ENCODE measurements at regions not wholly inside any gene's neighbourhood (a gene's known extent, or its start where the extent isn't known, plus 50 kb on each side); places are given as distances from the start of the nearest gene placed in this dataset.
"Not testable (repeated sequence)": the region's sequence is repeated elsewhere in the genome, so short reads cannot be mapped to it uniquely, and the experiment has no call there.

GRCh38 chr3:103227651-103228050, 792.8 kb downstream of the ZPLD1 start:
- H3K27me3 ChIP-seq (ENCODE audit: insufficient read depth, low read length, poor library complexity): no peaks in the 10 kb centered on the region
- H3K4me2 ChIP-seq (ENCODE audit: insufficient read depth, low read length): no peak overlapping the region
- ATAC-seq (ENCODE audit: insufficient read depth, low read depth) (no peak), DNase-seq (no peak)
- H3K36me3 ChIP-seq (ENCODE audit: insufficient read depth, low read length): no peaks in the 10 kb centered on the region
- H3K9ac ChIP-seq (ENCODE audit: low read depth, low read length): no peak overlapping the region
- TF ChIP-seq CTCF (IDR thresholded peaks at IDR 0.05; ENCODE audit: borderline replicate concordance, extremely low read depth, low read length, poor library complexity, severe bottlenecking): no peak
- no peak for TF ChIP-seq EZH2 (IDR thresholded peaks at IDR 0.05; ENCODE audit: borderline replicate concordance, low read depth, low read length, severe bottlenecking)
- H3K9me3 ChIP-seq (ENCODE audit: insufficient read depth, low read length, severe bottlenecking): no peaks in the 10 kb centered on the region
- H3K79me2 ChIP-seq (ENCODE audit: insufficient read depth, low read length): no peaks in the 10 kb centered on the region
- H4K20me1 ChIP-seq (ENCODE audit: insufficient read depth, low read length): no peaks in the 10 kb centered on the region
- H3K27ac ChIP-seq (ENCODE audit: low read length): no peak overlapping the region
- H3K4me1 ChIP-seq (ENCODE audit: insufficient read depth, low read length): no peaks in the 10 kb centered on the region
- no peak overlapping the region for H2AFZ ChIP-seq (ENCODE audit: low read depth, low read length)
- H3K4me3 ChIP-seq (ENCODE audit: low read depth in 1 of 2, low read length in 2 of 2): no peak overlapping the region

- Histone ChIP-seq H3K9ac (ENCODE audit: low read depth, low read length) (no peak overlapping the region), H3K9me3 (ENCODE audit: insufficient read depth, low read length, severe bottlenecking) (no peaks in the 10 kb centered on the region), H3K27me3 (ENCODE audit: insufficient read depth, low read length, poor library complexity) (no peaks in the 10 kb centered on the region), H3K4me2 (ENCODE audit: insufficient read depth, low read length) (no peak overlapping the region), H3K4me1 (ENCODE audit: insufficient read depth, low read length) (no peaks in the 10 kb centered on the region), H3K79me2 (ENCODE audit: insufficient read depth, low read length) (no peaks in the 10 kb centered on the region), H2AFZ (ENCODE audit: low read depth, low read length) (no peak overlapping the region), H4K20me1 (ENCODE audit: insufficient read depth, low read length) (no peaks in the 10 kb centered on the region), H3K27ac (ENCODE audit: low read length) (no peak overlapping the region), H3K4me3 (ENCODE audit: low read depth in 1 of 2, low read length in 2 of 2) (no peak overlapping the region), H3K36me3 (ENCODE audit: insufficient read depth, low read length) (no peaks in the 10 kb centered on the region)
- DNase-seq (no peak), ATAC-seq (ENCODE audit: insufficient read depth, low read depth) (no peak)
- TF ChIP-seq CTCF (IDR thresholded peaks at IDR 0.05; ENCODE audit: borderline replicate concordance, extremely low read depth, low read length, poor library complexity, severe bottlenecking) (no peak), EZH2 (IDR thresholded peaks at IDR 0.05; ENCODE audit: borderline replicate concordance, low read depth, low read length, severe bottlenecking) (no peak)
Observed at GRCh38 chr3:103247459-103247858, 812.6 kb downstream of the ZPLD1 start.

- not testable (repeated sequence) for H3K4me1 ChIP-seq (ENCODE audit: insufficient read depth, low read length)
Observed at GRCh38 chr3:103254827-103255226, 820.0 kb downstream of the ZPLD1 start.

GRCh38 chr3:103269287-103269686, 834.5 kb downstream of the ZPLD1 start:
- Histone ChIP-seq H3K4me2 (ENCODE audit: insufficient read depth, low read length) (no peak overlapping the region), H2AFZ (ENCODE audit: low read depth, low read length) (no peak overlapping the region), H3K4me1 (ENCODE audit: insufficient read depth, low read length) (no peaks in the 10 kb centered on the region), H3K79me2 (ENCODE audit: insufficient read depth, low read length) (no peaks in the 10 kb centered on the region), H3K4me3 (ENCODE audit: low read depth in 1 of 2, low read length in 2 of 2) (no peak overlapping the region), H4K20me1 (ENCODE audit: insufficient read depth, low read length) (no peaks in the 10 kb centered on the region), H3K9me3 (ENCODE audit: insufficient read depth, low read length, severe bottlenecking) (peaks cover 5% of the 10 kb centered on the region), H3K9ac (ENCODE audit: low read depth, low read length) (no peak overlapping the region), H3K27me3 (ENCODE audit: insufficient read depth, low read length, poor library complexity) (no peaks in the 10 kb centered on the region), H3K36me3 (ENCODE audit: insufficient read depth, low read length) (no peaks in the 10 kb centered on the region), H3K27ac (ENCODE audit: low read length) (no peak overlapping the region)
- ATAC-seq (ENCODE audit: insufficient read depth, low read depth) (no peak), DNase-seq (no peak)
- TF ChIP-seq CTCF (IDR thresholded peaks at IDR 0.05; ENCODE audit: borderline replicate concordance, extremely low read depth, low read length, poor library complexity, severe bottlenecking) (no peak), EZH2 (IDR thresholded peaks at IDR 0.05; ENCODE audit: borderline replicate concordance, low read depth, low read length, severe bottlenecking) (no peak)

More at GRCh38 chr3:103254827-103255226, 820.0 kb downstream of the ZPLD1 start:
- H3K9me3 ChIP-seq (ENCODE audit: insufficient read depth, low read length, severe bottlenecking); DNase-seq; H3K4me2 ChIP-seq (ENCODE audit: insufficient read depth, low read length); ATAC-seq (ENCODE audit: insufficient read depth, low read depth); H3K9ac ChIP-seq (ENCODE audit: low read depth, low read length); H4K20me1 ChIP-seq (ENCODE audit: insufficient read depth, low read length); H3K4me3 ChIP-seq (ENCODE audit: low read depth in 1 of 2, low read length in 2 of 2); H3K79me2 ChIP-seq (ENCODE audit: insufficient read depth, low read length); H3K27ac ChIP-seq (ENCODE audit: low read length); H3K36me3 ChIP-seq (ENCODE audit: insufficient read depth, low read length); H3K27me3 ChIP-seq (ENCODE audit: insufficient read depth, low read length, poor library complexity); H2AFZ ChIP-seq (ENCODE audit: low read depth, low read length): not testable (repeated sequence)
